DMS153 treated with DMSO at 0.1 percent for 48 hours (cell line): ENCODE measurements at regions not wholly inside any gene's neighbourhood (a gene's known extent, or its start where the extent isn't known, plus 50 kb on each side); places are given as distances from the start of the nearest gene placed in this dataset.

ENCODE experiments used
- DNase-seq: peaks from one replicate; lab custom pipeline; 2025; ENCODE audit not compliant: unreplicated experiment; lab: John Stamatoyannopoulos, UW

GRCh38 chr15:35852818-35853624 is 307.1 kb upstream of the DPH6 start:
- DNase-seq, result no peak

- no peak for DNase-seq
Observed at GRCh38 chr15:35854316-35854715, 308.4 kb upstream of the DPH6 start.

- DNase-seq, result no peak
Observed at GRCh38 chr15:35857567-35858226, 311.7 kb upstream of the DPH6 start.

- DNase-seq, result no peak
Observed at GRCh38 chr15:35858707-35859106, 312.7 kb upstream of the DPH6 start.

- no peak for DNase-seq
Observed at GRCh38 chr15:35863655-35864054, 317.7 kb upstream of the DPH6 start.

- no peak for DNase-seq
Observed at GRCh38 chr15:35867356-35867755, 321.4 kb upstream of the DPH6 start.

- DNase-seq, result no peak
Observed at GRCh38 chr15:35871282-35871681, 325.3 kb upstream of the DPH6 start.

GRCh38 chr15:35871812-35872211 is 325.8 kb upstream of the DPH6 start:
- DNase-seq, result no peak

- no peak for DNase-seq
Observed at GRCh38 chr15:35872577-35872976, 326.6 kb upstream of the DPH6 start.

GRCh38 chr15:35874260-35874905 is 328.4 kb upstream of the DPH6 start:
- DNase-seq, result no peak

GRCh38 chr15:35876762-35877161 is 330.8 kb upstream of the DPH6 start:
- DNase-seq, result no peak

- DNase-seq, result no peak
Observed at GRCh38 chr15:35880896-35881295, 334.9 kb upstream of the DPH6 start.

- DNase-seq, result no peak
Observed at GRCh38 chr15:35885870-35886269, 339.9 kb upstream of the DPH6 start.

GRCh38 chr15:35886765-35887164 is 340.8 kb upstream of the DPH6 start:
- DNase-seq, result no peak

GRCh38 chr15:35888815-35889214 is 342.9 kb upstream of the DPH6 start:
- no peak for DNase-seq

- DNase-seq, result no peak
Observed at GRCh38 chr15:35907511-35907910, 361.5 kb upstream of the DPH6 start.

- no peak for DNase-seq
Observed at GRCh38 chr15:35909414-35909813, 363.4 kb upstream of the DPH6 start.

GRCh38 chr15:35910227-35910626 is 364.3 kb upstream of the DPH6 start:
- no peak for DNase-seq

- DNase-seq, result no peak
Observed at GRCh38 chr15:35911052-35911777, 365.2 kb upstream of the DPH6 start.

GRCh38 chr15:35912196-35912595 is 366.2 kb upstream of the DPH6 start:
- no peak for DNase-seq

- no peak for DNase-seq
Observed at GRCh38 chr15:35914573-35914972, 368.6 kb upstream of the DPH6 start.
